ENCODE measurements at regions not wholly inside any gene's neighbourhood (a gene's known extent, or its start where the extent isn't known, plus 50 kb on each side); places are given as distances from the start of the nearest gene placed in this dataset.

DNA sequence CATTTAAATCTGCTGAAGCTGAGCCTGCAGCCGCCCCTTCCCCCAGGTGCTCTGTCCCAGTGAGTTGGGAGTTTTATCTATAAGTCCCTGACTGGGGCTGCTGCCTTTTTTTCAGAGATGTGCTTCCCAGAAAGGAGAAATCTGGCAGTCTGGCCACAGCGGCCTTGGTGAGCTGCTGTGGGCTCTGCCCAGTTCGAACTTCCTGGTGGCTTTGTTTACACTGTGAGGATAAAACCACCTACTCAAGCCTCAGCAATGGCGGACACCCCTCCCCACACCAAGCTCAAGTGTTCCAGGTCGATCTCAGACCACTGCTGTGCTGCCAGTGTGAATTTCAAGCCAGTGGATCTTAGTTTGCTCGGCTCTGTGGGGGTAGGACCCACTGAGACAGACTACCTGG, 97.3 kb downstream of the ACAA2 start:
- H3K27ac Mint-ChIP-seq (ENCODE audit: unreplicated experiment) = no peak overlapping the region
- H3K9me3 Mint-ChIP-seq = peaks cover 3% of the 10 kb centered on the region
- TF ChIP-seq, protein P1, sequence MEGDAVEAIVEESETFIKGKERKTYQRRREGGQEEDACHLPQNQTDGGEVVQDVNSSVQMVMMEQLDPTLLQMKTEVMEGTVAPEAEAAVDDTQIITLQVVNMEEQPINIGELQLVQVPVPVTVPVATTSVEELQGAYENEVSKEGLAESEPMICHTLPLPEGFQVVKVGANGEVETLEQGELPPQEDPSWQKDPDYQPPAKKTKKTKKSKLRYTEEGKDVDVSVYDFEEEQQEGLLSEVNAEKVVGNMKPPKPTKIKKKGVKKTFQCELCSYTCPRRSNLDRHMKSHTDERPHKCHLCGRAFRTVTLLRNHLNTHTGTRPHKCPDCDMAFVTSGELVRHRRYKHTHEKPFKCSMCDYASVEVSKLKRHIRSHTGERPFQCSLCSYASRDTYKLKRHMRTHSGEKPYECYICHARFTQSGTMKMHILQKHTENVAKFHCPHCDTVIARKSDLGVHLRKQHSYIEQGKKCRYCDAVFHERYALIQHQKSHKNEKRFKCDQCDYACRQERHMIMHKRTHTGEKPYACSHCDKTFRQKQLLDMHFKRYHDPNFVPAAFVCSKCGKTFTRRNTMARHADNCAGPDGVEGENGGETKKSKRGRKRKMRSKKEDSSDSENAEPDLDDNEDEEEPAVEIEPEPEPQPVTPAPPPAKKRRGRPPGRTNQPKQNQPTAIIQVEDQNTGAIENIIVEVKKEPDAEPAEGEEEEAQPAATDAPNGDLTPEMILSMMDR (conservative IDR thresholded peaks at IDR 0.05) = no peak
- H3K27me3 Mint-ChIP-seq (ENCODE audit: low read depth) = no peaks in the 10 kb centered on the region
- H3K4me1 Mint-ChIP-seq = no peaks in the 10 kb centered on the region
- DNase-seq (ENCODE audit: low read depth, low spot score) = no peak
- H3K4me3 Mint-ChIP-seq = no peak overlapping the region
- peaks cover 4% of the 10 kb centered on the region for H3K36me3 Mint-ChIP-seq (ENCODE audit: low read depth)

DNA sequence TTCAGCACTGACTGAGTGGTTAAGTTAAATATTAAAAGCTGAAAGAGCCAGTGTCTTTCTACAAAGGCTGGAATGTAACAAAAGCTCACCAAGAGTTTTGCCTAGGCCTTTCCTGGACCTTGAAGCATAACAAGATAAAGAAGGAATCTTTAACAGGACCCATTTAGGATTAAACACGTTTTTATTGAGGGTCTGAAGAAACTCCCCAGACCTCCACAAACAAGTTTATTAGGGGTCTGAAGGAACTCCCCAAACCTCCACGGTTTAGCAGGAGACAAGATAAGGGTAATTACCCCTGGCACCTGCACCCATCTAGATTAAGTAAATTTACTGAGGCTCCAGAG, 104.0 kb downstream of the ACAA2 start:
- no peaks in the 10 kb centered on the region for H3K4me1 Mint-ChIP-seq
- no peaks in the 10 kb centered on the region for H3K36me3 Mint-ChIP-seq (ENCODE audit: low read depth)
- DNase-seq (ENCODE audit: low read depth, low spot score) = no peak
- H3K27ac Mint-ChIP-seq (ENCODE audit: unreplicated experiment) = no peak overlapping the region
- no peak overlapping the region for H3K4me3 Mint-ChIP-seq
- no peaks in the 10 kb centered on the region for H3K9me3 Mint-ChIP-seq
- TF ChIP-seq, protein P1 (conservative IDR thresholded peaks at IDR 0.05) = no peak
- no peaks in the 10 kb centered on the region for H3K27me3 Mint-ChIP-seq (ENCODE audit: low read depth)

DNA sequence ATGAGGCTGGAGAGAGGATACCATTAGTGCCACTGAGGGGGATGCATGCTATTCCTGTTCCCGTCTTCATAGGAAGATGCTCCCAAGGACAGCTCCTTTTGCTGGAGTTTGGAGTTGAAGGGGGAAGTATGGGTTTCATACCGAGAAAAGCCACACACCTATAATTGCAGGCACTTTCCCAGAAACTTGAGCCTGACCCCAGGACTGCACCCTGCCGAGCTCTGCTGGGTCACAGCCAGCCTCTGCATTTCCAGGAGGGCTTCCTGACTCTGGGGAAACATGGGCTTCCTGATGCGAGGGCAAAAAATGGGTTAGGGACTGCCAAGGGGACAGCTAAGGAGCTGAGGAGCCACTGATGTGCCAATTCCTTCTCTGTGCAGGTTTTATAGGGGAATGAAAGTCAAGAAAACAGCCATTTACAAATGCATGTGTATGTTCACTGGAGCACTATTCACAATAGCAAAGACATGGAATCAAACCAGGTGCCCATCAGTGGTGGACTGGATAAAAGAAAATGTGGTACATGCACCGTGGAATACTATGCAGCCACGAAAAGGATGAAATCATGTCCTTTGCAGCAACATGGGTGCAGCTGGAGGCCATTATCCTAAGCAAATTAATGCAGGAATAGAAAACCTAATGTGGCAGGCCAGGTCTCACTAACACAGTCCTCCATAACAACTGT, 104.5 kb downstream of the ACAA2 start:
- no peak for DNase-seq (ENCODE audit: low read depth, low spot score)
- TF ChIP-seq, protein P1 (conservative IDR thresholded peaks at IDR 0.05) = no peak
- Mint-ChIP-seq H3K4me3 (no peak overlapping the region), H3K27ac (ENCODE audit: unreplicated experiment) (no peak overlapping the region), H3K36me3 (ENCODE audit: low read depth) (no peaks in the 10 kb centered on the region), H3K27me3 (ENCODE audit: low read depth) (no peaks in the 10 kb centered on the region), H3K9me3 (no peaks in the 10 kb centered on the region), H3K4me1 (no peaks in the 10 kb centered on the region)

DNA sequence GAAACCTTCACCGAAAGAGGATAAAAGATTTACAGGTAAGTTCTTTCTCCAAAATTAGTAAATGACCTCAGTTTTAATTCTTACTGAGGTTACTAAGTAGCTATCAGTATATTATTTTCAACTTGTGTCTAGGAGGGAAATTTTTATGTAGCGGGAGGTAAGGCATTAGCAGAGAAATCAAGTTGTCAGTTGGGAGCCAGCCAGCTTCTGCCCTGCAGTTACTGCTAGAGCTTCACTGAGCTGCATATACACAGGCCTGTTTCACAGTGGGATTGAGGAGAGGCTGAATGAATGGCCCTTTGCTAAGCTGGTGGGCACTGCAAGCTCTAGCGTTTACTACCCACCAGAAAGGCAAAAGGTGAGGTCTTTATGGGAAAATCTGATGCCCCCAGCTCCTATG, 105.7 kb downstream of the ACAA2 start:
- Mint-ChIP-seq H3K27me3 (ENCODE audit: low read depth) (no peaks in the 10 kb centered on the region), H3K9me3 (no peaks in the 10 kb centered on the region), H3K4me1 (no peaks in the 10 kb centered on the region), H3K27ac (ENCODE audit: unreplicated experiment) (no peak overlapping the region), H3K4me3 (no peak overlapping the region), H3K36me3 (ENCODE audit: low read depth) (no peaks in the 10 kb centered on the region)
- TF ChIP-seq, protein P1 (conservative IDR thresholded peaks at IDR 0.05) = no peak
- DNase-seq (ENCODE audit: low read depth, low spot score) = no peak

DNA sequence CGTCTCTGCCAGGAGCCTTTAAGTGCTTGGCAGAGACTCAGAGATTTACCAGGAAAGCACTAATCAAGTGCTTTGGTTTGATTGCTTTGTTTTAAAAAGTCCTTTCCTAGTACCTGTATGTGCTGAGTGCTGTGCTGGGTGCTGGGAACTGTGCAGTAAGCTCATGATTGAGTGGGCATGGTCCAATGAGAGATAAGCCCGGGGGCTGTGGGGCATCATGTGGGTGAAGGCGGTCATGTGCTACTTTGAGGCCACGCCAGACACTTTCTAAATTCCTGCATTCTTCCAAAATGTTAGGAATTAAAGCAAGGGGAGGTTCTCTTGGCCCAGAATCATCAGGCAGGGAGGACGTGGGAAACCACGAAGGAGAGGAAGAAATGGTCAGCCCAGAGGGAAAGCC, 109.0 kb downstream of the ACAA2 start:
- no peaks in the 10 kb centered on the region for H3K9me3 Mint-ChIP-seq
- DNase-seq (ENCODE audit: low read depth, low spot score) = no peak
- TF ChIP-seq, protein P1 (conservative IDR thresholded peaks at IDR 0.05) = no peak
- H3K4me1 Mint-ChIP-seq = no peaks in the 10 kb centered on the region
- no peaks in the 10 kb centered on the region for H3K36me3 Mint-ChIP-seq (ENCODE audit: low read depth)
- no peak overlapping the region for H3K4me3 Mint-ChIP-seq
- H3K27ac Mint-ChIP-seq (ENCODE audit: unreplicated experiment) = no peak overlapping the region
- H3K27me3 Mint-ChIP-seq (ENCODE audit: low read depth) = no peaks in the 10 kb centered on the region

Data from neural crest cell (in vitro differentiated cells).